Astrocyte of the cerebellum (primary cell): ENCODE measurements at regions not wholly inside any gene's neighbourhood (a gene's known extent, or its start where the extent isn't known, plus 50 kb on each side); places are given as distances from the start of the nearest gene placed in this dataset.

Experiments used
- DNase-seq: peaks from one replicate; pipeline ENCODE4 v3.0.0-alpha.2; 2011; ENCODE audit warnings: low read depth
- H3K4me3 ChIP-seq: 2 replicates; pipeline ENCODE4 v1.5.1; 2011; ENCODE audit warnings: mild to moderate bottlenecking, low read depth, low read length, moderate library complexity
- in situ Hi-C: cut with HindIII; loops from 2 replicates; pipeline ENCODE4 v1.10.0; 2017; ENCODE audit warnings: low sequenced_read_pairs
- TF ChIP-seq, protein P1 (sequence below): IDR thresholded peaks from 2 replicates; pipeline ENCODE4 v1.5.1; 2012; ENCODE audit warnings: low read length, low read depth, moderate library complexity, mild to moderate bottlenecking; ENCODE audit errors: missing control alignments

DNA sequence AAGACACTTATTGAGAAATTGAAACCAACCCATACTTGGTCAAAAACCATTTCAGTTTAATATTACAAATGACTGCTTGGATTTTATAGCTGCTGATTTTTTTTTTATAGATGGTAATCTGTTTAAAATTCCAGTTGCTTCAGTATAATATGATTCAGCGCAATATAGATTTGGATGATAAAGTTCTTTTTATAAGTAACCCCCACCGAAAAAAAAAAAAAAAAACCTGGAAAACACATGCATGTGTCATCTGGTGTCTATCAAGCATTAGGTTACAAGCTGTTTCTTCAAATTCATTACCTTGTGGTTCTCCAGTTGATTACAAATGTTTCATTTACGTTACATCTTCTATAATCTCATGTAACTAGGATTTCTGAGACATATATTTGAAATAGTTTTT, 356.6 kb upstream of the ROBO2 start:
- DNase-seq, result no peak
- in situ Hi-C loops, result no loop called here
- no peak overlapping the region for H3K4me3 ChIP-seq
- TF ChIP-seq, protein P1, sequence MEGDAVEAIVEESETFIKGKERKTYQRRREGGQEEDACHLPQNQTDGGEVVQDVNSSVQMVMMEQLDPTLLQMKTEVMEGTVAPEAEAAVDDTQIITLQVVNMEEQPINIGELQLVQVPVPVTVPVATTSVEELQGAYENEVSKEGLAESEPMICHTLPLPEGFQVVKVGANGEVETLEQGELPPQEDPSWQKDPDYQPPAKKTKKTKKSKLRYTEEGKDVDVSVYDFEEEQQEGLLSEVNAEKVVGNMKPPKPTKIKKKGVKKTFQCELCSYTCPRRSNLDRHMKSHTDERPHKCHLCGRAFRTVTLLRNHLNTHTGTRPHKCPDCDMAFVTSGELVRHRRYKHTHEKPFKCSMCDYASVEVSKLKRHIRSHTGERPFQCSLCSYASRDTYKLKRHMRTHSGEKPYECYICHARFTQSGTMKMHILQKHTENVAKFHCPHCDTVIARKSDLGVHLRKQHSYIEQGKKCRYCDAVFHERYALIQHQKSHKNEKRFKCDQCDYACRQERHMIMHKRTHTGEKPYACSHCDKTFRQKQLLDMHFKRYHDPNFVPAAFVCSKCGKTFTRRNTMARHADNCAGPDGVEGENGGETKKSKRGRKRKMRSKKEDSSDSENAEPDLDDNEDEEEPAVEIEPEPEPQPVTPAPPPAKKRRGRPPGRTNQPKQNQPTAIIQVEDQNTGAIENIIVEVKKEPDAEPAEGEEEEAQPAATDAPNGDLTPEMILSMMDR, result no peak

DNA sequence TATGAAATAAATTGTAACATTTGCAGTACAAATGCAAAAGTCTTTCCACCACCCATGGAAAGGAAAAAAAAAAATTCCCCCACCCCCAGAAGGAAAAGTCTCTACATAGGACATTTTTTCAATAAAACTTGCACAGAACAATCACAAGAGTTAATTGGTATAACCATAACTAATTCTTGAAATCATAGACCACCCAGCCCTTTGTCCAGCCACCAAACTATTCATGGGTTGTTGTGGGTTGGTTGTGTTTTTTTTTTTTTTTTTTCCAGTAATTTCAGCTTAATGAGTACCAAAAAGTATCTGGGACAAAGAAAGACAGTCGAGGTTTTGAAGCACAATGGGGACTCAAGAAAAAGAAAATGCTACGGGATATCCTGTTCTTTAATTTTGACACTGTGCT, 355.0 kb upstream of the ROBO2 start:
- DNase-seq, result no peak
- in situ Hi-C loops, result no loop called here
- no peak overlapping the region for H3K4me3 ChIP-seq
- TF ChIP-seq, protein P1, result no peak

DNA sequence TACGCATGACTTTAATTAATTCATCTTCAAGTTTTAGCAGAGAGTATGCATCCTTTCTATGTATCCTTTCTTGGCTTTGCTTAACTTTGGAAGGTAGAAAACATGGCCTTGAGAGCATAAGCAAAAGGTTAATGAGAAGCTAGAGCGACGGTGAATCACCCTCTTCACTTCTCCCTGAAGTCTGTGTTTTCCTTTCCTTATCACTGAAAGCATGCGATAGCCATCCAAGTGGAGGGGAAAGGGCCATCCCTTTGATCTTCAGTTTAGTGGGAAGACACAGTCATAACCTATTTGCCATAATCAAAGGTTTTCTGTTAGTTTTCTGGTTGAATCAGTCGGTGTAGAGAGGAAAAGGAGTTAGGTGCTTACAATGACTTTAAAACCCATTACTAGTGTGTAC, 354.0 kb upstream of the ROBO2 start:
- in situ Hi-C loops, result no loop called here
- DNase-seq, result no peak
- H3K4me3 ChIP-seq, result no peak overlapping the region
- TF ChIP-seq, protein P1, result no peak

DNA sequence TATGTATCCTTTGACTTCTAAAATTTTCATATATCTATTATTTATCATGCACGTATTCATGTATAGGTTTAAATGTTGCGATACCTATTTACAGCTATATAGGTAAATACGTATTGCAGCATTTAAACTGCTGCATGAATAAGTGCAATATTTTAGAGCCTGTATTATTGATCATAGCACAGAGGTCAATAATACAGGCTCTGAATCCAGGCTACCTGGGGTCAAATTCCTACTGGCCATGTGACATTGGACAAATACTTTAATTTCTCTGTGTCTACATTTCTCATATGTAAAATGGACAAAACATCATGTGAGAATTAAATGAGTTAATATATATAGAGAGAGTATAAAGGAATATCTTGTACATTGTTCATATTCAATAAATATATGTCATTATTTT, 352.9 kb upstream of the ROBO2 start:
- H3K4me3 ChIP-seq, result no peak overlapping the region
- in situ Hi-C loops, result no loop called here
- TF ChIP-seq, protein P1, result no peak
- DNase-seq, result no peak

DNA sequence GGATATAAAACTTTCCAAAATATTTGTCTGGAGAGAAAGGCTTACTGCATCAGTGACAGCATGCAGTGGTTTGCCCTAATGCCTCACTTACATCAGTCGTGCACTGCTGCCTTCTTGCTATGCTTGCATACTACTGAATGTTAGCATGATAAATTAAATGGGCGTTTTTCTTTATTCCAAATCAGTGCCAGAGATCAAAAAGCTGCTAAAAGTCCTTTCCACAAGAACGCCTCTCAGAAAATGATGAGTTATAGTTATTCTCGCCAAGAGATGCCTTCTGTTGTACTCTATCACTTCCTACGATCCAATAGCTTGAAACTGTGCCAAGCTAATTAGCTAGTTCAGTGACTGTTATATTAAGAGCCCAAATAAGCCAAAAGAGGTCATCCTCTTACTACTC, 345.8 kb upstream of the ROBO2 start:
- no peak for DNase-seq
- no peak overlapping the region for H3K4me3 ChIP-seq
- in situ Hi-C loops, result no loop called here
- TF ChIP-seq, protein P1, result no peak

DNA sequence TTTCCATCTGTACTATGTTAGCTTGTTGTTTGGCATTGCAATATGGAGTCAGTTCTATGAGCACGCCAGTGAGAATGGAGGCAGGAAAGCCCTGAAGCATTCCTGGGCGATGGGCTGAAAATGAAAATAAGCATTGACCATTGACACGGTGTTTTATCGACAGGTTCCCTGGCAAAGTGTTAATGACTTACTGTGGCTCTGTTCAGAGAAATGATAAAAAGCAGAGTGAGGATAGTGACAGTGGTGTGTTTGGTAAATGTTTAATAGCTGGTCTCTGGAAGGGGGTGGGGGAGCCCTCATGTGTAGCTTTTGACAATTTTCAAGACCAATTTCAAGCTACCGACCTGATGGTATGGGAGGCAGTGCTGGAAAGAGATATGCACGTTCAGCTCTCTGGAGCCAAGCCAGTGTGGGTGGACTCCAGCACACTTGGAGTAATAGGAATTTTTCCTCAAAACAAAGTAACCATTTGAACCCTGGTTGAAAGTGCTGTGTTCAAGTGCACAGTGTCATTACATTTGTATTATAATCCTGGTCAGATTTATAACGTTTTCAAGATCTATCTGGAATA, 341.7 kb upstream of the ROBO2 start:
- TF ChIP-seq, protein P1, result no peak
- in situ Hi-C loops, result no loop called here
- DNase-seq, result no peak
- H3K4me3 ChIP-seq, result no peak overlapping the region

DNA sequence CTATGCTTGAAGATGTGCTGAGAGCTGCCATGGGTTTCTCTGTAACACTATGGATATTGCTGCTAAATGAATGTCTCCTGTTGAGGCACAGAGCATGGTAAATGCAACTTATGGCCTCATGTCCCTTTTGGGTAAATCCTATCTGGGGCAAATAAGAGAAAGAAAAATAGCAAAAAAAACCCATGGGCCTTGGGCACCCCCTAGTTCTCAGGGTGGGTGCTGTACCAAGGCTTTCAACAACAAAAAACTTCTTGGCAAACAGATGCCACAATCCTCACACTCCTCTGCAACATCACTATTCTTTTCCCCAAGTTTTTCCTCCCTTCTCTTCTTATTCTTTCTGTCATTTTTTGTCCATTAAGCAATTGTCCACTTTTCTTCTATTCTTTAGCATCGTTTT, 340.1 kb upstream of the ROBO2 start:
- TF ChIP-seq, protein P1, result no peak
- H3K4me3 ChIP-seq, result no peak overlapping the region
- in situ Hi-C loops, result no loop called here
- no peak for DNase-seq
